DND-41 (cell line): ENCODE measurements at regions not wholly inside any gene's neighbourhood (a gene's known extent, or its start where the extent isn't known, plus 50 kb on each side); places are given as distances from the start of the nearest gene placed in this dataset.

Source experiments
- EZH2 ChIP-seq: IDR thresholded peaks from 3 replicates; pipeline ENCODE4 v1.6.1; 2012; ENCODE audit warnings: borderline replicate concordance, low read depth, mild to moderate bottlenecking, moderate library complexity, low read length, inconsistent platforms; ENCODE audit not compliant: severe bottlenecking
- TF ChIP-seq, protein P1 (sequence below): IDR thresholded peaks from 2 replicates; pipeline ENCODE4 v1.5.1; 2012; ENCODE audit warnings: borderline replicate concordance, low read length, moderate library complexity, mild to moderate bottlenecking; ENCODE audit not compliant: poor library complexity, severe bottlenecking; ENCODE audit errors: extremely low read depth

DNA sequence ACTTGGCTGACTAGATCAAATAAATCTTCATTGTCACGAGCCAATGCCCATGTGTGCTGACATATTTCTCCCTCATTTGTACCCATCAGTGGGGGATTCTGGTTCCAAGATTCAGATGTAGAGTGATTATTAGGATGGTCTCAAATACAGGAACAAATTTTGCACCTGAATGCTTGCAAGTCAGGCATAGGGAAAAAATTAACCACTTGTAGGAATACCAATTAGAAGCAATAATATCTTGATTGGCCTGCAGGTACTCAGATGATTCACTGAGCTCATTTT lies 69.5 kb downstream of the DMAC1 start:
- no peak for TF ChIP-seq EZH2
- TF ChIP-seq, protein P1, sequence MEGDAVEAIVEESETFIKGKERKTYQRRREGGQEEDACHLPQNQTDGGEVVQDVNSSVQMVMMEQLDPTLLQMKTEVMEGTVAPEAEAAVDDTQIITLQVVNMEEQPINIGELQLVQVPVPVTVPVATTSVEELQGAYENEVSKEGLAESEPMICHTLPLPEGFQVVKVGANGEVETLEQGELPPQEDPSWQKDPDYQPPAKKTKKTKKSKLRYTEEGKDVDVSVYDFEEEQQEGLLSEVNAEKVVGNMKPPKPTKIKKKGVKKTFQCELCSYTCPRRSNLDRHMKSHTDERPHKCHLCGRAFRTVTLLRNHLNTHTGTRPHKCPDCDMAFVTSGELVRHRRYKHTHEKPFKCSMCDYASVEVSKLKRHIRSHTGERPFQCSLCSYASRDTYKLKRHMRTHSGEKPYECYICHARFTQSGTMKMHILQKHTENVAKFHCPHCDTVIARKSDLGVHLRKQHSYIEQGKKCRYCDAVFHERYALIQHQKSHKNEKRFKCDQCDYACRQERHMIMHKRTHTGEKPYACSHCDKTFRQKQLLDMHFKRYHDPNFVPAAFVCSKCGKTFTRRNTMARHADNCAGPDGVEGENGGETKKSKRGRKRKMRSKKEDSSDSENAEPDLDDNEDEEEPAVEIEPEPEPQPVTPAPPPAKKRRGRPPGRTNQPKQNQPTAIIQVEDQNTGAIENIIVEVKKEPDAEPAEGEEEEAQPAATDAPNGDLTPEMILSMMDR = no peak
